Astrocyte (in vitro differentiated cells and primary cell): ENCODE measurements at regions not wholly inside any gene's neighbourhood (a gene's known extent, or its start where the extent isn't known, plus 50 kb on each side); places are given as distances from the start of the nearest gene placed in this dataset.

Experiments used
- DNase-seq: peaks from one replicate; pipeline ENCODE4 v3.0.0-alpha.2; 2010; ENCODE audit warnings: low read depth
- FAIRE-seq: peaks from 2 replicates; lab custom pipeline; 2011; peaks lifted over from hg19 to GRCh38; lab: Jason Lieb, UNC
- H2AFZ ChIP-seq: 2 replicates; pipeline ENCODE4 v1.6.0; 2012; ENCODE audit warnings: low read depth, low read length, inconsistent platforms
- H3K27ac ChIP-seq: 2 replicates; pipeline ENCODE4 v1.5.1; 2011; ENCODE audit warnings: low read depth, low read length, inconsistent platforms
- H3K27me3 ChIP-seq: 2 replicates; pipeline ENCODE4 v1.6.0; 2011; ENCODE audit warnings: low read length, inconsistent platforms; ENCODE audit not compliant: insufficient read depth
- H3K36me3 ChIP-seq: 2 replicates; pipeline ENCODE4 v1.5.1; 2011; ENCODE audit warnings: low read length, inconsistent platforms; ENCODE audit not compliant: insufficient read depth
- H3K4me1 ChIP-seq: 2 replicates; pipeline ENCODE4 v1.5.1; 2011; ENCODE audit warnings: low read length, inconsistent platforms; ENCODE audit not compliant: insufficient read depth
- H3K4me2 ChIP-seq: 2 replicates; pipeline ENCODE4 v1.6.0; 2012; ENCODE audit warnings: low read length, inconsistent platforms
- H3K4me3 ChIP-seq: 2 replicates; pipeline ENCODE4 v1.5.1; 2011; ENCODE audit warnings: low read depth, mild to moderate bottlenecking, low read length, inconsistent platforms; ENCODE audit not compliant: insufficient read depth
- H3K79me2 ChIP-seq: 2 replicates; pipeline ENCODE4 v1.6.0; 2012; ENCODE audit warnings: mild to moderate bottlenecking, low read length, inconsistent platforms; ENCODE audit not compliant: insufficient read depth
- H3K9ac ChIP-seq: 2 replicates; pipeline ENCODE4 v1.6.0; 2012; ENCODE audit warnings: mild to moderate bottlenecking, low read length, inconsistent platforms
- H3K9me3 ChIP-seq: 2 replicates; pipeline ENCODE4 v1.5.1; 2012; ENCODE audit warnings: low read depth, mild to moderate bottlenecking, low read length, inconsistent platforms; ENCODE audit not compliant: insufficient read depth
- H4K20me1 ChIP-seq: 2 replicates; pipeline ENCODE4 v1.6.0; 2012; ENCODE audit warnings: low read length, inconsistent platforms; ENCODE audit not compliant: insufficient read depth
- H3K27ac Mint-ChIP-seq: one replicate; pipeline ENCODE4 v1.8.0; 2021; ENCODE audit warnings: mild to moderate bottlenecking, mixed read lengths; ENCODE audit not compliant: unreplicated experiment
- H3K27me3 Mint-ChIP-seq: one replicate; pipeline ENCODE4 v1.8.0; 2021; ENCODE audit warnings: low read depth, mixed read lengths; ENCODE audit not compliant: unreplicated experiment
- H3K36me3 Mint-ChIP-seq: one replicate; pipeline ENCODE4 v1.8.0; 2021; ENCODE audit warnings: low read depth, mixed read lengths; ENCODE audit not compliant: unreplicated experiment
- H3K4me1 Mint-ChIP-seq: one replicate; pipeline ENCODE4 v1.8.0; 2021; ENCODE audit warnings: low read depth, mixed read lengths; ENCODE audit not compliant: unreplicated experiment
- H3K4me3 Mint-ChIP-seq: one replicate; pipeline ENCODE4 v1.8.0; 2021; ENCODE audit warnings: mild to moderate bottlenecking, moderate library complexity, mixed read lengths; ENCODE audit not compliant: unreplicated experiment
- H3K9me3 Mint-ChIP-seq: one replicate; pipeline ENCODE4 v1.8.0; 2021; ENCODE audit warnings: mild to moderate bottlenecking, mixed read lengths; ENCODE audit not compliant: unreplicated experiment
- CTCF ChIP-seq: IDR thresholded peaks from 2 replicates; pipeline ENCODE4 v1.5.1; 2011; ENCODE audit warnings: low read depth, mild to moderate bottlenecking, inconsistent platforms, low read length, moderate library complexity; ENCODE audit not compliant: insufficient read depth
- EZH2 ChIP-seq: IDR thresholded peaks from 2 replicates; pipeline ENCODE4 v1.6.1; 2012; ENCODE audit warnings: mild to moderate bottlenecking, low read length, inconsistent platforms; ENCODE audit not compliant: insufficient read depth

- Mint-ChIP-seq H3K36me3 (no peaks in the 10 kb centered on the region), H3K9me3 (no peaks in the 10 kb centered on the region), H3K27me3 (peaks cover 55% of the 10 kb centered on the region), H3K27ac (no peak overlapping the region), H3K4me3 (no peak overlapping the region), H3K4me1 (peaks cover 2% of the 10 kb centered on the region)
- DNase-seq, result no peak
- Histone ChIP-seq H3K4me2 (no peak overlapping the region), H3K27ac (no peak overlapping the region), H4K20me1 (no peaks in the 10 kb centered on the region), H2AFZ (no peak overlapping the region), H3K4me3 (no peak overlapping the region), H3K9me3 (no peaks in the 10 kb centered on the region), H3K9ac (no peak overlapping the region), H3K79me2 (no peaks in the 10 kb centered on the region), H3K27me3 (peaks cover 10% of the 10 kb centered on the region), H3K4me1 (no peaks in the 10 kb centered on the region), H3K36me3 (no peaks in the 10 kb centered on the region)
- TF ChIP-seq CTCF, result no peak
- TF ChIP-seq EZH2, result no peak
- no peak for FAIRE-seq
Measured at GRCh38 chr6:2462831-2463230, 217.4 kb upstream of the GMDS start.

- H3K36me3 Mint-ChIP-seq, result no peaks in the 10 kb centered on the region
- no peak overlapping the region for H3K4me3 Mint-ChIP-seq
- peaks cover 44% of the 10 kb centered on the region for H3K27me3 Mint-ChIP-seq
Measured at GRCh38 chr6:2460216-2460745, 214.9 kb upstream of the GMDS start.

More at GRCh38 chr6:2460216-2460745, 214.9 kb upstream of the GMDS start:
- H2AFZ ChIP-seq, result no peak overlapping the region
- no peaks in the 10 kb centered on the region for H3K79me2 ChIP-seq
- no peak overlapping the region for H3K4me2 ChIP-seq
- no peak overlapping the region for H3K27ac ChIP-seq
- TF ChIP-seq CTCF, result no peak
- no peaks in the 10 kb centered on the region for H3K36me3 ChIP-seq
- no peaks in the 10 kb centered on the region for H3K9me3 Mint-ChIP-seq
- no peak overlapping the region for H3K9ac ChIP-seq
- no peaks in the 10 kb centered on the region for H3K4me1 Mint-ChIP-seq
- no peaks in the 10 kb centered on the region for H3K27me3 ChIP-seq
- H3K27ac Mint-ChIP-seq, result no peak overlapping the region
- no peaks in the 10 kb centered on the region for H3K9me3 ChIP-seq
- no peaks in the 10 kb centered on the region for H4K20me1 ChIP-seq
- H3K4me1 ChIP-seq, result no peaks in the 10 kb centered on the region
- DNase-seq, result peak; percentile 40
- no peak for FAIRE-seq
- H3K4me3 ChIP-seq, result no peak overlapping the region
